Hematopoietic multipotent progenitor cell (in vitro differentiated cells): ENCODE measurements at regions not wholly inside any gene's neighbourhood (a gene's known extent, or its start where the extent isn't known, plus 50 kb on each side); places are given as distances from the start of the nearest gene placed in this dataset.

Experiments used
- DNase-seq, 3 donors: peaks; one replicate each; pipeline ENCODE4 v3.0.0-alpha.2; 2011 to 2015; ENCODE audit warnings: low read depth in 2 of 3, low spot score in 2 of 3

DNA sequence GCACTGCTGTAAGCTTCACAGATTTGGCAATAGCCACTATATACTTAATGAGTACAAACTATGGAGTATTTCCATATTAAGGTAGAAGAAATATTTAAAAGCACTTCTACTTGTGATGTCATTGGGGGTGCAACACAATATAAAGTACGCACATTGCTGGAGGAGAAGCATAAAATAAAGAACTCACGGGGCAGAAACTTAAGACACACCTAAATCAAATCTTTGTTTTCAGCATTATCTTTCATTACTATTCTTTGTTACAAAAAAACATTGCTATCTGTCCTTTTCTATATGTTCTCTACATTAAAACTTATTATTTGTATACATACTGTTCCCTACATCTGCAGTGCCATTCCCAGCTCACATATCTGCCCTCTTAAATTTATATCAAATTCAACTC is 93.3 kb upstream of the VPREB1 start:
- no peak for DNase-seq

DNA sequence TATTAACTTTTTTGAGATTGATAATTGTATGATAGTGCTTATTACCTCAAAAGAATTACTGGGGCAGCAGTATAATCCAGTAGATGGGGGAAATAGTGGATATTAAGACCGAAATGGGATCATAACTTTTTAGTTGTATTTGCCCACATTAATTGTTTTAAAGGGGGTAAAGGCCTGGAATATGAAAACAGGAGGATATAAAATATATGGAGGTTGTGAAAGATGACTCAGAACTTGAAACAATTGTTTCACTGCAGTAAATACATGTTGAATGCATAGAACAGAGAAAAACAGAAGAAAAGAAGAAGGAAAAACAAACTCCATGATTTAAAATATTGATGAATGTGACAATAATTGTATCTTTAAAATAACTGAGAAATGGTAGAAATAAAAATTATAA is 94.1 kb upstream of the VPREB1 start:
- DNase-seq, result no peak

DNA sequence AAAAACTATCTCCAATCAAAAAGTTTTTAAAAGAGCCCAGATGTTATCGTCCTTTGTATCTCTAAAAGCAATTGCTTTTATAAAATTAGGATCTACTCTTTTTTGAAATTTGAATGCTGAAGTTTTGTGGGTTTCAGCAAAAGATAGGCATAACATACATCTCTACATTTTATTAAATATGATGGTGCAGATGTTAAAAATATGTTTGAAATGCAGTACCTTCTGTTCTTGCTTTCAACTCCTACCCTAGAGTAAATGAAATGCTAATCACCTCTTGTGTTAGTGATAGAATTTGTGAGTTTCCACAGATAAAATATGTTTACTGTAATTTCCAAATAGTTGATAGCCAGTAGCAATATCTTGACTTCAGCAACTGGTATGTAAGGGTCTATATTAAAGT is 95.7 kb upstream of the VPREB1 start:
- no peak for DNase-seq

DNA sequence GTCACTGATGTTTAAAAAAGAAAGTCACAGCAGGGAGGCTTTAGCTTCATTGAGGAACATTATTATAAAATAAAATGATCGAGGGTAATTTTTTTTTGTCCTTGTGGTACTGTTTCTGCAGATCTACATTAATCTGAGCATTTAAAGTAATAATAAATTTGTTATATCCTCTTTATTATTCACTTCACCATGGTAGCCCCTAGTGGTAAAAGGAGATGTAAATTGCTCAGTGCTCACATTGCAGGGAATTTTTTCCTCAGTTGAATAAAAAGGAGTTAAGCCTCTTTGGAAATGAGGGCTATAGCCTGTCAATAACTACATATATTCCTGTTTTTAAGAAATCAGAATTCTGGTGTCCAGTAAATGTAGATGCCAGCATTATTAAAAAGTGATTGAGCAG is 99.7 kb upstream of the VPREB1 start:
- no peak for DNase-seq

DNA sequence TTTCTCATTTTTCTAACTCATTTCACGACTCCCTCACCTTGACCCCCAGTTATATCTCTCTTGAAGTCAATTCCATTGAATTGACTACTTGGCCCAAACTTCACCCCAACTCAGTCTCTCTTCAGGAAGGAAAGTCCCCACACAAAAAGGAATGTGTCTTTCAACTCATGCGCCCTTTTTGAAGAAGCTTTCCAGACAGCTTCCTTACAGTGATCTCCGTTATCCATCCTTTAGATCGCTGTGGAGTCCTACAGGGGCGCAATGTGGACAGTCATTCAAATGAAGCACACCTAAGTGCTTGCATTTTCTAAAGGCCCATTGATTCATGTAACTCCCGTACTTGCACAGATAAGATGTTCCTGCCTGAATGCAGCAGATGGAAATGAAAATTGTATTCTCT is 101.1 kb upstream of the VPREB1 start:
- no peak for DNase-seq

DNA sequence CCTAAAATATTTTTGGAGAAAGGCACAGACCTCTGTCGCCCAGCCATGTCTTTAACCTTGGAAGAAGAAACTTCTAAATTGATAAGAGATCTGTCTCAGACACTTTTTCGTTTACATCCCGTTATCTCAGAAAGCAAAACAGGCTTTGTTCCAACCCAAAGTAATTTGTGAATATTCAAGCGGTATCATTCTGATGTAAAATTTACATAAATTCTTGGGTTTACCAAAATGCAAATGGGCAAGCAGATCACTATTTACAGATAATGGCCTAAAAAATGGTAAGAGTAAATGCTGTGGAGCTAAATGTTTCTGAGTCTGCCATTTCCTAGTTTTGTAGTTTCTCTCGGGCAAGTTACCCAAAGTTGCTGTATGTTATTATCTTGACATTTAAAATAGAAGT is 101.9 kb upstream of the VPREB1 start:
- no peak for DNase-seq

DNA sequence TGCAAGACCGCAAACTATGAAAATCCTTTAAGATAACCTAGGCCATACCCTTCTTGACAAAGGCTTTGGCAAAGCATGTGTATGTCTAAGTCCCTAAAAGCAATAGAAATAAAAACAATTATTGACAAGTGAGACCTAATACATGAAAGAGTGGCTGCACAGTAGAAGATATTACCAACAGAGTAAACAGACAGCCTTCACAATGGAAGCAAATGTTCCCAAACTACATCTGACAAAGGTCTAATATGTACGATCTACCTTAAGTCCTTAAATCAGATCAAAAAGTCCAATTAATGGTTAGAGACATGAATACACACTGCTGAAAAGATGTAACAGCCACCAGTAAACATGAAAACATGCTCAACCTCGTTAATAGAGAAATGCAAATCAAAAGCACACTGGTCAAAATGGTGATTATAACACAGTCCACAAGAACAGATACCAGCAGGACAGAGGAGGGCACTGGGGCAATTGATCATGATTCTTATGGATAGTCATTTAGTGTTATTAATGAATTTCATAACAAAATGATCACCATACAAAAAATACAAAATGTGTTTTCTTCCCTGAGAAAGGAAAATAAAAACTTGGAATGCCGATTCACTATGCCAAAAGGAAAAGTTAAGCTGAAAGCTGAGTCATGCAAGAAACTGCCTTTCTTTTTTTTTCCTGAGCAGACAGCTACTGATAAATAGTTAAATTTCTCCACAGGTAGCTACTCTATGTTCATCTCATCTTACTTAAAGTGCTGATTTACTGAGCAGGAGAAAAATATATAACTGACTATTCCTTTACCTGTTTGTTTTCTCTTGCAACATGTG is 102.6 kb upstream of the VPREB1 start:
- no peak for DNase-seq

DNA sequence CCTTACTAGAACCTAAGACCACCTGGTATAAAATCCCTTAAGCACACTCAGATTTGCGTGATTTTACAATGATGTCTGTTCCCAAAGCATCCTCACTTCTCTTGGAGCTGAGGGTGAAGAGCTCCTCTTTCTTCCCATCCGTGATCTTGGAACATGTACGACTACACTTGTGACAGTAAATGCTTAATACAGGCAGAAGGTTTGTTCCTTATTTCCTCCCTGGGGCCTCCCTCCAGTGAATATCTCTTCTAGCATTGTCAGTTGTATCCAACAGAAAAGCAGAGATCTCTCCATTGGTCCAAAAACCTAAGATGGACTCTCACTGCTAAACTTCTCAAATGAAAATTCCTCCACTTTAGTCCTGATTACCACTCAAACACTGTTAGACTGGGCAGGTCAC is 103.6 kb upstream of the VPREB1 start:
- no peak for DNase-seq

DNA sequence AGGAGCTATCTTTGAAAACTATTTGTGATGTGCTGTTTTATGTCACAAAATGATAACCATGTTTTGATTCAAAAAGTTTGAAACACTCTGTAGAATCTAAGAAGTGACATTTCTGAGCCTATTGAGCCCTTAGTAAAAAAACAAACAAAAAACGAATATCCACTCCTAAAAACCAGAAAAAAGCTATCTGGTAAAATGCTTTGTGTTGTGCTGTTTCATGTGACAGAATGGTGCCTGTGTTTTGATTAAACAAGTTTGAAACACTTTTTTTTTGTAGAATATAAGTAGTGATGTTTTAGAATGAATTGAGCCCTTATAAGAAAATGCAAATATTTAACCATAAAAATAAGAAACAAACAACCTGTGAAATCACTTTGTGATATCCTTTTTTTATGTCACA is 105.2 kb upstream of the VPREB1 start:
- DNase-seq, result no peak

DNA sequence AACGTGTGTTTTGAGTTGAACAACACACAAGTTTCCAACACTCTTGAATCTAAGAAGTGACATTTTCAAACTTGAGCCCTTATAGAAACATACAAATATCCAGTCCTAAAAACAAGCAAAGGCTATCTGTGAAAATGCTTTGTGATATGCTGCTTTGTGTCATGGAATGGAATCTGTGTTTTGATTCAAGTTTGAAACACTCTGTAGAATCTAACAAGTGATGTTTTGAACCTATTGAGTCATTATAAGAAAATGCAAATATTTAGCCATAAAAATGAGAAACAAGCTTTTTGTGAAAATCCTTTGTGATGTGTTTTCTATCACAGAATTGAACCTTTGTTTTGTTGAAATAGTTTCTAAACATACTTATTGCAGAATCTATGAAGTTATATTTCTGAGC is 105.7 kb upstream of the VPREB1 start:
- no peak for DNase-seq

DNA sequence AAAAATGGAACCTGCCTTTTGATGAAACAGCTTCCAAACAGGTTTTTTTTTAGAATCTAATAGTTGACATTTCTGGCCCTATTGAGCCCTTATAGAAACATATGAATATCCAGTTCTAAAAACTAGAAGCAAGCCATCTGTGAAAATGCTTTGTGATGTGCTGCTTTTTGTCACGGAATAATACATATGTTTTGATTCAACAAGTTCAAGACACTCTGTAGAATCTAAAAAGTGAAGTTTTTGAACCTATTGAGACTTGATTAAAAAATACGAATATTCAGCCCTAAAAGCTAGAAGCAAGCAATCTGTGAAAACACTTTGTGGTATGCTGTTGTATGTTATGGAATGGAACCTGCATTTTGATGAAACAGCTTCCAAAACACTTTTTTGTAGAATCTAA is 106.7 kb upstream of the VPREB1 start:
- DNase-seq, result no peak

DNA sequence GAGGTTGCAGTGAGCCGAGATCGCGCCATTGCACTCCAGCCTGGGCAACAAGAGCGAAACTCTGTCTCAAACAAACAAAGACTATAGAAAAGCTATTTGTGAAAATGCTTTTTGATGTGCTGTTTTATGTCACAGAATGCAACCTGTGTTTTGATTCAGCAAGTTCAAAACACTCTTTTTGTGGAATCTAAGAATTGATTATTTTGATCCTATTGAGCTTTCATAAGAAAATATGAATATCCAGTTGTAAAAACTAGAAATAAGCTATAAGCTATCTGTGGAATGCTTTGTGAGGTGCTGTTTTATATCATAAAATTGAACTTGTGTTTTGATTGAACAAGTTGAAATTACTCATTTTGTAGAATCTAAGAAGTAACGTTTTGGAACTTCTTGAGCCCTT is 110.7 kb upstream of the VPREB1 start:
- no peak for DNase-seq

DNA sequence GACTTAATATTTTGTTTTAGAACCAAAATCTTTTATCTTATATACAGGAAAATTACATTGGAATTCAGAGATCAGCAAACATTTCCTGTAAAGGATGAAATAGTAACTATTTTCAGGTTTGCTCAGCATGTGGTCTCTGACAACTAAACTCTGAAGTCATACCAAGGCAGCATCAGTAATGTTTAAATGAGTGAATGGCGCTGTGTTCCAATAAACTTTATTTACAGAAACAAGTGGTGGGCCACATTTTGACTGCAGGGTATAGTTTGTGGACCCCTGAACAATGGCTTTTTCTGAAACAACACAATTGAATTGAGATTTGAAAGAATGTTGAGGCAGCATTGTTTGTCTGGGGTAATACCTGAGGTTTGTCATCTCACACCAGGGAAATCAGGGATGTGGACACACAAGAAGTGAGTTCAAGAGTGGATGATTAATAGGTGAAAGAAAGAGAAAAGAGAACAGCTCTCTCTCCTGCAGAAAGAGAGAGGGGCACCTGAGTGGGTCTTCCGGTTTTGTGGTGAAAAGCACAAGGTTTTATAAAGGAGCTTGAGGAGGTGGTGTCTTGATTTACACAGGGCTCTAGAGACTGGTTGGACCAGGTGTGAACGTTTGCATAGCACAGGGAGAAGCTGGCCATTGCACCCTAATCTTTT is 113.5 kb upstream of the VPREB1 start:
- DNase-seq, result no peak

DNA sequence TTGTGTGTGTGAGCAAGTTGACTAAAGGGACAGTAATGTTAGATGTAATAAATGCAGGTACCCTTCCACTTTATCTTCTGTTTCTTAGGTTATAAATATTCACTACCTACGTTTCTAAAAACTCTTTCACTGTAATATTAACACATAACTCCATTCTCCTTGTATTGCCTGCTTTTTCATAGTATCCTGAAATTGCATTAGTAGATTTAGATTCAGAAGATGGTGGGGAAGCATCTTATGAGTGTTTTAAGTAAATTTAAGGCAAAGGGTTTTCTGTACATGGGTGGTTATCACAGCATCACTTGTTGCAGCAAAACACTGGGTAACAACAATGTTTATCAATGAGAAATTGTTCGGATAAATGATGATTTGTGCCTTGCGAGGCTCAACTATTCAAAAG is 115.2 kb upstream of the VPREB1 start:
- DNase-seq, result no peak

DNA sequence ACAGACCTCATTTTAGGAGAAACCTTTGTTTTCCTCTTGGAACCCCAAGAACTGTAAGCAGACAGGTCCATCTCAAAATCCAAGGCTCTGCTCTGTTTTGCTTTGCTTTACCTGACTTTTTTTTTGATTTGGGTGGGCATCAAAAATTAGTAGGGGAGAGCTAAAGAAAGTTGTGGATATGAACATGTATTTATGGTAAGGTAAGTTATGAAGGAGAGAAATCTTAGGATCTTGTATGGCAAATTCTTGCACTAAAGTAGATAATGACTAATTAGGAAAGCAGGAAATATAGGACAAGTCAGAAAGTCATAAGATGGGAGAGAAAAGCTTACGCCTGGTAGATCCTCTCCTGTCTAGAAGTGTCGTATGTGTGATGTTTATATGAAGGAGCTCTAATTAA is 116.1 kb upstream of the VPREB1 start:
- DNase-seq, result no peak

DNA sequence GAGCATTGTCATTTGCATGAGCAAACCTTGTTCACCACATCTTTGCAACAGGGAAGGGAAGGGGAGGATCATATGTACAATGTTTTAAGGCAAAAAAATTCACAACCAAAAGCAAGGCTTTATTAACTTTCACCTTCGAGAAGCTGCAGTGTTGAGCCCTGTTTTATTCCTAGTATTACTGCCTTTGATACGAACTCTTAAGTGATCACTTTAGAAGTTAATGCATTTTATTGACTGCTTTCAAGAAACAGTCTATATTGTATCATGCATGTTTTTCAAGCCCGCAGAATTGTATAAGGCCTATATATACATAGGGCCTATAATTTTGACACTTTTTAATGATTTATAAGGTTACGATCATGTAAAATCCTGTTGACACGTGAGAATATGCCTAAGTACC is 117.5 kb upstream of the VPREB1 start:
- no peak for DNase-seq

DNA sequence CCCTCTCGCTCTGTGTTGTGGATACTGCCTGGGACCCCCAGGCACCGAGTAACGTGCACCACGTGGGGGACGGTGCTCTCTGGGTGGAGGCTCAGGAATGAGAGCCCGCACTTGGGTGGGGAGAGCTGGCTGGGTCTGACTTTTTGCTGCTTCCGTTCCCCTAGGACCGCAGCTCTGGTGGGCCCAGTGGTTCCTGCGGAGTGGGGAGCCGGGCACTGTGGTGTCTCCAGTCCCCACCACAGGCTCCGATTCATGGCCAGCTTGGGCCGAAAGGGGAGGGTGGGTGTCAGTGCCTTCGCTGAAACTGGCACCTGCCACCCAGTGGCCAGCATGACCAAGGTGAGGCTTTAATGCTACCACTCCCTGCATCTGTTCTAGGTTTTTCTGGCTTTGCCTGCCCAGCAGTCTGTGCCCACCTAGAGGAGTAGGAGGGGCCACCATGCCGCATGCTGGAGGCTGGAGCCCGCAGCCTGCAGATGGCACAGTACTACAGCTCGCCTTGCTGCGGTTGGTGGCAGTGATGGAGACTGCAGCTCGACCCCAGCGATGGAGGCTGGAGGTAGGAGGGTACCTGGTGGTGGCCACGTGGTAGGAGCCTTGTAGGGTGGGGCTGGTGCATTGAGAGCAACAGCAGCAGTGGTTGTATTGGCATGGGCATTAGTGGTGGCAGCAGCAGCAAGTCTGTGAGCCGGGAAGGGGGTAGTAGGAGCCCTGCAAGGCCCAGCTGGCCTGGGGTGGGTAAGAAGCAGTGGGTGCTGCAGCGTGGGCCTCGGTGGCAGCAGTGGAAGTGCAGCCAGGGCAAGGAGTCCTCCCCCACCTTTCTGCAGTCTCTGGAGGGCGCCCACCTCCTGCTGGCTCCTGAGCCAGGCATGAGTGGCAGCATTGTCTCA is 118.8 kb upstream of the VPREB1 start:
- DNase-seq, result no peak

DNA sequence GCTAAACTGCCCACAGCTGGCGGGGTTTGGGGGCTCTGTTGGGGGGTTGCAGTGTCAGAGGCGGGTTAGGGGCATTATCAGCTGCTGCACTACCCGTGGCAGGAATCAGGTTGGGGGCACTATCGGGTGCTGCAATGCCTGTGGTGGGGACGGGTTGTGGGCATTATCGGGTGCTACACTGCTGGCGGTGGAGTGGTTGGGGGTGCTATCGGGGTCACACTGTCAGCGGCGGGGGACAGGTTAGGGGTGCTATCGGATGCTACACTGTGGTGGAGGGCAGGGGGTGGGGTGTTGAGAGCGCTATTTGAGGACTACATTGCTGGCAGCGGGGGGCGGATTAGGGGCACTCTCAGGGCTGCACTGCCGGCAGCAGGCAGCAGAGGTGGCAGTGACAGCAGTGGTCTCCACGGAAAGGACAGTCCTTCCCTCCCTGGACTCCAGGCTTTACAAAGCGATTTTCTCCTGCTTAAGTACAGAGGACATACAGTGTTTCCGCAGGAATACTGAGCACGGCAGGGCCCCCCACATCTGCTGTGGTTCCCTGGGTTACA is 119.5 kb upstream of the VPREB1 start:
- no peak for DNase-seq

DNA sequence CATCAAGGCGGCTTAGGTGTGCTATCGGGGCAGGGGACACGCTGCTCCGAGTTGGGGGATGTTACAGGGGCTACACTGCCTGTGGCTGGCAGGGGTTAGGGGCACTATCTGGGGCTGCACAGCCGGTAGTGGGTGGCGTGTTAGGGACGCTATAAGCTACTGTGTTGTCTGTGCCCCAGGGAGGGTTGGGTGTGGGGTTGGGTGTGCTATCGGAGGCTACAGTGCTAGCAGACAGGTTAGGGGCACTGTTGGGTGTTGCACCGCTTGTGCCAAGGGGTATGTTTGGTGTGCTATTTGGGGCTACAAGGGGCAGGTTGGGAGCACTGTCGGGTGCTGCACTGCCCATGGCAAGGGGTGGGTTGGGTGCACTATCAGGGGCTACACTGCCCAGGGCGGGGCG is 120.2 kb upstream of the VPREB1 start:
- no peak for DNase-seq

DNA sequence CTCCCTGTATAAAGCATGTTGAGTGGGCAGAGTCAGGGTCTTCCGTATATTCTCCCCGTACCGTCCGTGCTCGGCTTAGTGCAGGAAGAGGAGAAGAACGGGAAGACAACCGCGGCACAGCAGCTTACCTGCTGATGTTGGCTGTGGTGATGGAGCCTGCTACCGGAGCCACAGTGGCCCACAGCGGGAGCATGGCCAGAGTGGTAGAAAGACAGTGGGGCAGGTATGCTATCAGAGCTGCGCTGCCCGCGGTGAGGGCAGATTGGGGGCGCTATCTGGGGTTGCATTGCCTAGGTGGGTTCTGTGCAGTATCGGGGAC is 120.7 kb upstream of the VPREB1 start:
- DNase-seq, result no peak

DNA sequence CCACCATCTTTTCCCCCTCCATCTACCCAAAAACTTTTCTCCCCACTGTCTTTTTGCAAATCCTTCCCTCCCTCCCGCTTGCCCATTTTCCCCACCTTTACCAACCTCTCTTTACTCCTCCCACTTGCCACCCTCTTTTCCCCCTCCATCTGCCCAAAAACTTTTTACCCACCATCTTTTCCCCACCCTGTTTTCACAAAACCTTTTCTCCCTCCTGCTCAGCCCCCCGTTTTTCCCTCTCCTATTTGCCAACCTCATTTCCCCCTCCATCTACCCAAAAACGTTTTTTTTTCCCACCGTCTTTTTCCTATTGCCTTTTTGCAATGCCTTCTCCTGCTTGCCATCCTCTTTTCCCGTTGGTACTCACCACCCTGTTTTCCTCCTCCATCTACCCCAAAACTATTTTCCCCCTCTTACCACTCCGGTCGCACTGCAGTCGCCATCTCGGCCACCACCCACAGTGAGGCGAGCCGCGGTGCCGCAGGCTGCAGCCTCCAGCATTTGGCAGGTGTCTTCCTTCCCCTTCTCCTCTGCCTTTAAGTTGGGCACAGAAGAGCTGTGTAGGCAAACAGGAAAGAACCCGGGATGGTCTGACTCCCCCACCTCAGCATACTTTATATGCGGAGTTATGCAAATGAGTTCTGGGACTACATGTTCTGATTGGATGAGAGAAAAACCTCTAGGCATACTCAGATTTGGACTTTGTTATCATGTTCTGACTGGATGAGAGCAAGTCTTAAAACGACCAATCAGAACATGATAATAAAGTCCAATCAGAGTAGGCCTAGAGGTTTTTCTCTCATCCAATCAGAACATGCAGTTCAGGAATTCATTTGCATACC is 121.2 kb upstream of the VPREB1 start:
- DNase-seq, result no peak
